Bronchial epithelial cell (primary cell): ENCODE measurements at regions not wholly inside any gene's neighbourhood (a gene's known extent, or its start where the extent isn't known, plus 50 kb on each side); places are given as distances from the start of the nearest gene placed in this dataset.
A peak's percentile ranks its signal among the peaks of the same experiment; 100 is the strongest.

Experiments
- DNase-seq: peaks from one replicate; pipeline ENCODE4 v3.0.0-alpha.2; 2010; ENCODE audit warnings: low read depth
- FAIRE-seq: peaks from 2 replicates; lab custom pipeline; 2011; peaks lifted over from hg19 to GRCh38; lab: Jason Lieb, UNC
- H3K27me3 ChIP-seq: 2 replicates; pipeline ENCODE4 v1.5.1; 2011; ENCODE audit warnings: low read length; ENCODE audit not compliant: control insufficient read depth, insufficient read depth
- H3K36me3 ChIP-seq: 2 replicates; pipeline ENCODE4 v1.5.1; 2011; ENCODE audit warnings: low read length; ENCODE audit not compliant: control insufficient read depth, insufficient read depth
- H3K4me3 ChIP-seq: 2 replicates; pipeline ENCODE4 v1.5.1; 2011; ENCODE audit warnings: mild to moderate bottlenecking, low read depth, low read length, control low read depth
- TF ChIP-seq, protein P1 (sequence below): IDR thresholded peaks from 2 replicates; pipeline ENCODE4 v1.5.1; 2011; ENCODE audit warnings: mild to moderate bottlenecking, moderate library complexity, low read length, control low read depth, inconsistent platforms; ENCODE audit not compliant: insufficient read depth, severe bottlenecking

- TF ChIP-seq, protein P1, sequence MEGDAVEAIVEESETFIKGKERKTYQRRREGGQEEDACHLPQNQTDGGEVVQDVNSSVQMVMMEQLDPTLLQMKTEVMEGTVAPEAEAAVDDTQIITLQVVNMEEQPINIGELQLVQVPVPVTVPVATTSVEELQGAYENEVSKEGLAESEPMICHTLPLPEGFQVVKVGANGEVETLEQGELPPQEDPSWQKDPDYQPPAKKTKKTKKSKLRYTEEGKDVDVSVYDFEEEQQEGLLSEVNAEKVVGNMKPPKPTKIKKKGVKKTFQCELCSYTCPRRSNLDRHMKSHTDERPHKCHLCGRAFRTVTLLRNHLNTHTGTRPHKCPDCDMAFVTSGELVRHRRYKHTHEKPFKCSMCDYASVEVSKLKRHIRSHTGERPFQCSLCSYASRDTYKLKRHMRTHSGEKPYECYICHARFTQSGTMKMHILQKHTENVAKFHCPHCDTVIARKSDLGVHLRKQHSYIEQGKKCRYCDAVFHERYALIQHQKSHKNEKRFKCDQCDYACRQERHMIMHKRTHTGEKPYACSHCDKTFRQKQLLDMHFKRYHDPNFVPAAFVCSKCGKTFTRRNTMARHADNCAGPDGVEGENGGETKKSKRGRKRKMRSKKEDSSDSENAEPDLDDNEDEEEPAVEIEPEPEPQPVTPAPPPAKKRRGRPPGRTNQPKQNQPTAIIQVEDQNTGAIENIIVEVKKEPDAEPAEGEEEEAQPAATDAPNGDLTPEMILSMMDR: no peak
- no peak overlapping the region for H3K4me3 ChIP-seq
- no peak for DNase-seq
- FAIRE-seq: no peak
- H3K36me3 ChIP-seq: no peaks in the 10 kb centered on the region
- no peaks in the 10 kb centered on the region for H3K27me3 ChIP-seq
Measured at GRCh38 chr13:33508060-33508459, 222.5 kb upstream of the STARD13 start.

GRCh38 chr13:33509642-33510229 lies 224.2 kb upstream of the STARD13 start:
- Histone ChIP-seq H3K36me3 (no peaks in the 10 kb centered on the region), H3K27me3 (no peaks in the 10 kb centered on the region), H3K4me3 (no peak overlapping the region)
- no peak for FAIRE-seq
- no peak for DNase-seq
- TF ChIP-seq, protein P1: no peak

DNA sequence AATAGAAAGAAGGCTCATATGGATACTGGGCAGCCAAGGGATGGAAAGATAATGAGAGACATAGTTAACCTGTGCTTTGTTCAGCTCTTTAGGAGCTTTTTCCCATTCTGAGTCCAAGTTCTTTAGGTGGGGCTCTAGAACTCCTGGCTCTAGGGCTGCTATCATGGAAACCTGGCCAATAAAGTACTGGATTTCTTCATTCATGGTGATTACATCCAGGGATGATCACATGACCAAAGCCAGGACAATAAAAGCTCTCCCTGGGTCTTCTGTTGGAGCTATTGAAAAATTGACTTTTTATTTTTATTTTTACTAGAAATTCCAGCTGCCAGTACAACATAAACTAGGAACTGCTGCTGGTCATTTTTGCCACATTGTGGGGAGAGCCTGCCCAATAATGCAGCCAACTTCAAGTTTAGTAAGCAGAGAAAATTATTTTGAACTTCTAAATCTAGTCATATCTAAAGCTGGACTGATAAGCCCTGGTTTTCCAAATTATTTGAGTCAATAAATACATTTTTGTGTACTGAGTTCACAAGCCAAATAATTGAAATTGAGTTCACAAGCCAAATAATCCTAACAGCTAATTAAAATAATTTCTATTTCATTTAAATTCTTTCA lies 224.9 kb upstream of the STARD13 start:
- FAIRE-seq: no peak
- Histone ChIP-seq H3K27me3 (no peaks in the 10 kb centered on the region), H3K4me3 (no peak overlapping the region), H3K36me3 (no peaks in the 10 kb centered on the region)
- TF ChIP-seq, protein P1: no peak
- no peak for DNase-seq

DNA sequence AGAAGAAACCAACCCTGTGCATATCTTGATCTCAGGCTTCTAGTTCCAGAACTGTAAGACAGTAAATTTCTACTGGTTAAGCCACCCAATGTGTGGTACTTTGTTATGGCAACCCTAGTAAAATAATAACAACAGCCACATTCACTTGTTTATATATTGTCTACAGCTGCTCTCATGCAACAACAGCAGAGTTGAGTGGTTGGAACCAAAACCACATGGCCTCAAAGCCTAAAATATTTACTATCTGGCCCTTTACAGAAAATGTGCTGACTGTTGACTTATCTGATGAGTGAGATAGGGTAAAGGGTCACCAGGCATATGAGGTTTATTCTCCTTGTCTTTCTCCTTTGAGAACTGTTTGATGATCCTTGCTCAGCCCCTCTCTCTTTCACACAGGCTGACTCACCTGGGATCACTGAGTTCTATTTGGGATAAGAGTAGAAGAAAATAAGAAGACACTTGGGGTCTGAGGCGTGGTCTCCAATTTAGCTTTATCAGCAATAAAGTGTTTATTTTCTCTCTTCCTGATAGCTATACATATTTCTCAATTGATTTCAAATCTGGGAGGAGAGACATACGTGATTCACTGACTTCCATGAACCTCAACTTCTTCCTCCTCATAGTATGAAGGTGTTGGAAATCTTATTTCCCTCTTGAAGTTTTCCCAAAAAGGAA lies 227.5 kb upstream of the STARD13 start:
- TF ChIP-seq, protein P1: no peak

DNA sequence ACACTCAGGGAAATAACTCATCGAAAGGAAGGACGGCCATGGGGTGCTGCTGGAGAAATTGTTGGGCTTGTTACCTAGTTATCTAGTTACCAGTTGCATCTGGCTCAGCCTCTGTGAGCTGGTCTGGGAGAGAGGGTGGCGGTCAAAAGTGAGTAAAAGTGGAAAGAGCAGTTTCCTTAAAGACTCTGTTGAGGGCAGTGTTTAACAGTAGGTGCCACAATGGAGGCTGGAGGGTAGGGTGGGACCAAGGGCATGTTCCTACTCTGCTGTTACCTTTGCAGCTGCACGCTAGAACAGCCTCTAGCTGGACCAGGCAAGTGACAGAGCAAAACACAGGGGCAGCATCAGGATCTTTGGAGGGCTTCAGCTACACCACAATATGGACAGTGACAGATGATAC lies 228.8 kb upstream of the STARD13 start:
- H3K4me3 ChIP-seq: no peak overlapping the region

More for the DNA sequence above, 227.5 kb upstream of the STARD13 start:
- no peak for FAIRE-seq
- Histone ChIP-seq H3K36me3 (no peaks in the 10 kb centered on the region), H3K27me3 (no peaks in the 10 kb centered on the region), H3K4me3 (no peak overlapping the region)
- peak; percentile 24 for DNase-seq

More for the DNA sequence above, 228.8 kb upstream of the STARD13 start:
- DNase-seq (no peak), FAIRE-seq (no peak)
- Histone ChIP-seq H3K36me3 (no peaks in the 10 kb centered on the region), H3K27me3 (no peaks in the 10 kb centered on the region)
- TF ChIP-seq, protein P1: no peak
